HK-2 (cell line): ENCODE measurements at regions not wholly inside any gene's neighbourhood (a gene's known extent, or its start where the extent isn't known, plus 50 kb on each side); places are given as distances from the start of the nearest gene placed in this dataset.
"Not testable (repeated sequence)": the region's sequence is repeated elsewhere in the genome, so short reads cannot be mapped to it uniquely, and the experiment has no call there.

Source experiments
- DNase-seq: peaks from one replicate; pipeline ENCODE4 v3.0.0-alpha.2; 2018; ENCODE audit not compliant: unreplicated experiment

DNA sequence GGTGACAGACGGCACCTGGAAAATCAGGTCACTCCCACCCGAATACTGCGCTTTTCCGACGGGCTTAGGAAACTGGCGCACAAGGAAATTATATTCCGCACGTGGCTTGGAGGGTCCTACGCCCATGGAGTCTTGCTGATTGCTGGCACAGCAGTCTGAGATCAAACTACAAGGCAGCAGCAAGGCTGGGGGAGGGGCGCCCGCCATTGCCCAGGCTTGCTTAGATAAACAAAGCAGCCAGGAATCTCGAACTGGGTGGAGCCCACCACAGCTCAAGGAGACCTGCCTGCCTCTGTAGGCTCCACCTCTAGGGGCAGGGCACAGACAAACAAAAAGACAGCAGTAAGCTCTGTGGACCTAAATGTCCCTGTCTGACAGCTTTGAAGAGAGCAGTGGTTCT, 394.3 kb downstream of the PTH2R start:
- not testable (repeated sequence) for DNase-seq

DNA sequence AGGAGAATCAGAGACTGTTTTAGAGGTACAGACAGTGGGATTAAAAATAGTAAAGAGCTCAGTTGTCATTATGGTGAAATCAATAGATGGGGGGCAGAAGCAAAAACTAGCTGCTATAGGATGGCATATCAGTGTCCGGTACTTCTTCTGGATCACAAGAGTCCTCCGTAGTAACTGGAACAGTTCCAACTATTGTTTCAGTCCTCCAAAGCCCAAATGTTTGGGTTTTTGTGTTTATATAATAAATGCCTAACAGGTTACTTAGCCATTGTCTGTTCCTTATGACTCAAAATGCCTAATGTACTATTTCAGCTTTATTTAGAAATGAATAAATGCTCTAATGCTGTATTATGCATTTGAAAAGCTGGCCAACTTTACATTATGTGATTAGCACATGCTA, 401.2 kb downstream of the PTH2R start:
- DNase-seq = no peak

DNA sequence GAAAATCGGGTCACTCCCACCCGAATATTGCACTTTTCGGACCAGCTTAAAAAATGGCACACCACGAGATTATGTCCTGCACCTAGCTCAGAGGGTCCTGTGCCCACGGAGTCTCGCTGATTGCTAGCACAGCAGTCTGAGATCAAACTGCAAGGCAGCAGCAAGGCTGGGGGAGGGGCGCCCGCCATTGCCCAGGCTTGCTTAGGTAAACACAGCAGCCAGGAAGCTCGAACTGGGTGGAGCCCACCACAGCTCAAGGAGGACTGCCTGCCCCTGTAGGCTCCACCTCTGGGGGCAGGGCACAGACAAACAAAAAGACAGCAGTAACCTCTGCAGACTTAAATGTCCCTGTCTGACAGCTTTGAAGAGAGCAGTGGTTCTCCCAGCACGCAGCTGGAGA, 405.3 kb downstream of the PTH2R start:
- DNase-seq = not testable (repeated sequence)

GRCh38 chr2:208819190-208819589, 412.6 kb downstream of the PTH2R start:
- DNase-seq = no peak

- DNase-seq = no peak
These were observed 413.6 kb downstream of the PTH2R start for GRCh38 chr2:208820014-208820688.

DNA sequence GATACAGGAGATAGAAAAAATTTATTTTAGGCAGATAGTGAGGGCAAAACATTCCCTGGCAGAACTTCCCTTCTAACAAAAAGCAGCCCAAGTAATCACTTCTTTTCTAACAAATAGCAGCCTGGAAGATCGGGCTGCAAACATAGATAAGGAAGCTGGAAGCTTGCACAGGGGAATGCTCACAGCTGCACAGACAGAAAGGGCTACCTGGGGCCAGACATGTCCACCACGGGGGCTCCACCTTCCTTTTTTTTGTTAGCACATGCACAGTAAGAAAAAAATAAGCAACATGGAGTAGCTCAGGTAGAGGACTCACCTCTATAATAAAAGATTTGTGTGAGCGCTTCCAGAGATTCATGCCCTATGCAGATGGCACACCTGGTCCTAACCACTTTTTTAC, 420.5 kb downstream of the PTH2R start:
- no peak for DNase-seq

DNA sequence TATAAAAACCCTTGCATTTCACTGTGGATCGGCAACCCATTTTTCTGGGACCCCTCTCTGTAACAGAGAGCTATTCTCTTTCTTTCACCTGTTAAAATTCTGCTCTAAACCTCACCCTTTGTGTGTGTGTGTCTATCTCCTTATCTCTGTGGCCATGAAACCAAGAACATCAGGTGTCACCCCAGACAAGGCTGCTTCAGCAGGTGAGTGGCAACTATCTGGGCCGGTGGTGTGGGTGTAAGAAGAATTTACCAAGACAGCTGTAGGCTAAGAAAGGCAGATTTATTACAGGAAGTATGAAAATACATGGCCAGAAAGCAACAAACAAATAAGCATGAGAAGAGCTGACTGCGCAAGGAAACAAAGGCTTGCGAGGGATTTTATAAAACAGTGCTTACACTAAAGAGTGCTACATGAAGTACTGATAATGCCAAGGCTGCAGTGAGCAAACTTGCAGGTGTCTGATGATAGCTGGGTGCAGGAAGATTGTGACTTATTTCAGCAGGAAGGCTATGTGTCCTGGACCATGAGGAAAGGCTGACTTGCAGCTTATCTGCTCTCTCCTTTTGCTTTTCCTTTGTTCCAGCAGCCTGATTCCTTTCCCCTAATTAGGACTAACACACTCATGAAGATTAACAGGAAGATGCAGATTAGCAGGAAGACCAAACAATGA, 421.1 kb downstream of the PTH2R start:
- no peak for DNase-seq

DNA sequence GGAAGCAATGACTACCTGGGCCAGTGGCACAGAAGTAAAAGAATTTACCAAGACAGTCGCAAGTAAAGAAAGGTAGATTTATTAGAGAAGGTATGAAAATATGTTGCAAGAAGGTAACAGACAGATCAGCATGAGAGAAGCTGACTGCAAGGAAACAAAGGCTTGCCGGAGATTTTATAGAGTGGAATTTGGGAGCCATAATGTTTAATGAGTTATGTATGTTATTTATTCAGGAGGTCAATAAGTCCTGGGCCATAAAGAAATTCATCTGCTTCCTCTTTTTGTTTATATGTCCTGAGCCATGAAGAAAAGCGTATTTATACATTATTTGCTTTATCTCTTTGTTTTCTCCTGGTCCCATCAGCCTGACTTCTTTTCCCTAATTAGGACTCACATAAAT, 423.6 kb downstream of the PTH2R start:
- DNase-seq = no peak

DNA sequence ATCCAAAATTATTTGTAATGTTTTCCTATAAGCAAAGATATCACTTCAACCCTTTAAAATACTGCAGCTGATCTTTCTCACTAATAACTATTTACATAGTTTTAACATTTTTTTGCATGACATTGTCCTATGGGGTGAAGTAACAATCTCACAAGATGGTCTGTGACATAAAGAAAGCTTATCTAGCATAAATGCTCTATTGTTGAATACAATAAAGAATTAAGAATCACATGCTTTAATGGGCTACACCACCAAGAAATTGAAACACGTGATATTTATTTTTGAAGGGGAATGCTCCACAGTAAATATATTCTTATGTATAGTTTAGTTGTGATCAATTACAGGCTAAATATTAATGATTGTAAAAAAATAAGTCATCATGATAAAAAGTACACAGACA, 441.1 kb downstream of the PTH2R start:
- DNase-seq = no peak

GRCh38 chr2:208854717-208855116, 448.1 kb downstream of the PTH2R start:
- DNase-seq = no peak

- DNase-seq = no peak
These were observed 460.8 kb downstream of the PTH2R start for GRCh38 chr2:208867374-208867773.

- DNase-seq = no peak
These were observed 466.0 kb downstream of the PTH2R start for GRCh38 chr2:208872591-208872990.

DNA sequence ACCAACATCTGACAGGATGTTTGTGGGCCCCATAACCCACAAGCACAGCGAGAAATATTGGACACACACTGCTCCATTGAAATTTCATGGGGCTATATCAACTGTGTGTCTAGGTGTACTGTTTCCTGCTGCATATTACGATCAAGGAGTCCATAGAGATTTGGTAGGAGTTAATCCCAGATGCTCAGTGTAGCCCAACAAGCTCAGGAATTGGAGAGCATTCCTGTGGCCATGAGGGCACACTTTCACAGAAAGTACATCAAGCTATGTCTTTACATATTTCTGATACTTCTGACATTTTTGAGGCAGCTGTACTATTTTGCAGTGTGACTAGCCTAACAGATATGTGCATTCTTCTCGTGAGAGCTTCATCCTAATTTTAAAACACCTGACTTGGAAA, 473.1 kb downstream of the PTH2R start:
- no peak for DNase-seq

DNA sequence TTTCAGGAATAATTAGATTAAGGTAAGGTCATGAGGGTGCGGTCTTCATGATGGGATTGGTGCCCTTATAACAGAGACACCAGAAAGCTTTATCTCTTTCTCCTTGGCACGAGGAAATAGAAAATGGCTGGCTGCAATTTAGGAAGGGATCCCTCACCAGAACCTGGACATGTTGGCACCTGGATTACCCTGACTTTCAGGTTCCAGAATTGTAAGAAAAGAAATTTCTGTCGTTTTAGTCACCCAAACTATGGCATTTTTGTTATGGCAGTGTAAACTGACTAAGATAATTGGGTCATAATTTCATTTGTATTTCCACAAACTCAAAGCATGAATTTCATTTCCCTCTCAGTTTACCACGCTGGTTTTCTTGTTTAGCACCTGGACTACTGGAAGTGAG, 473.6 kb downstream of the PTH2R start:
- no peak for DNase-seq

GRCh38 chr2:208890486-208890885, 483.9 kb downstream of the PTH2R start:
- DNase-seq = no peak

DNA sequence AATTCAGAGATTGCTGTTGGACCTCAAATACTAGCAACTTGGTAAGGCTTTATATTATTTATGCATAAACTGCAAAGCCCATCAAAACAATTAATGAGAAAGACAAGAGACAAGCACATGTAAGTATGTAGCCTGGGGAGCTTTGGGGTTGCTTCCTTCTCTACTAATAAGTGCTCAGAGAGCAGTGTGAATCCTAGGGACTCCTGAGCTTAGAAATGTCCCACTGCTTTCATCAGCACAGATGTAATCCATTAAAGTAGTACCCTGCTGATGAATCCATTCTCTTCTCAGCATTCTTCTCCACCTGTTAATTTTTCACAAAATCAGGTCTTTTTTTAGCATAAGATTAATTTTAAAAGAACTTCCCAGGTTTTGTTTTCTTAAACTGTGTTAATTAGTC, 485.6 kb downstream of the PTH2R start:
- DNase-seq = no peak

DNA sequence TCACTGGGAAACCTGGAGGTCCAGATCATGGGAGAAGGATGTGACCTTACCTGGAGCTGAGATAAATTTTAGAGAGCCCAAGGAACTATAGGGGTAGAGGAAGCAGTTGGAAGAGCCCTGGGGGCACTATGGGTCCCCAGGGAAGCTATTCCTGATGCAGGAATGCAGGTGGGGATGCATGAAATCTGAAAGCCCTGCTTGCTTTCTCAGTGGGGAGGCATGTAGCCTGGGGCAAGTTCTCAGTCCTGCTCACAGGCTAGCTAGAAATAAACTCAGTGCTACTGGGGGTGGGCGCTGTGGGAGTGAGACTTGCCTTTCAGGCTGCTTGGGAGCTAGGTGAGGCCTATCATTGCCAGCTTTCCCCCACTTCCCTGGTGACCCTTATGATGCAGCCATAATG, 499.7 kb downstream of the PTH2R start:
- no peak for DNase-seq

DNA sequence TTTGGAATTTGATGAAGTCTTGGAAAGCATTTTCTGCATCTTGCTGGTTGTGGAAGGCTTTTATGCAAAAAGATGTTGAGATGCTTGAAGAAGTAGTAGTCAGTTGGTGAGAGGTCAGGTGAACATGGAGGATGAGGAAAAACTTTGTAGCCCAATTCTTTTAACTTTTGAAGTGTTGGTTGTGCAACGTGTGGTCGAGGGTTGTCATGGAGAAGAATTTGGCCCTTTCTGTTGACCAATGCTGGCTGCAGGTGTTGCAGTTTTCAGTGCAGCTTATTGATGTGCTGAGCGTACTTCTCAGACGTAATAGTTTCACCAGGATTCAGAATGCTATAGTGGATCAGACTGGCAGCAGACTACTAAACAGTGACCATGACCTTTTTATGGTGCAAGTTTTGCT, 508.4 kb upstream of the MAP2 start:
- no peak for DNase-seq

DNA sequence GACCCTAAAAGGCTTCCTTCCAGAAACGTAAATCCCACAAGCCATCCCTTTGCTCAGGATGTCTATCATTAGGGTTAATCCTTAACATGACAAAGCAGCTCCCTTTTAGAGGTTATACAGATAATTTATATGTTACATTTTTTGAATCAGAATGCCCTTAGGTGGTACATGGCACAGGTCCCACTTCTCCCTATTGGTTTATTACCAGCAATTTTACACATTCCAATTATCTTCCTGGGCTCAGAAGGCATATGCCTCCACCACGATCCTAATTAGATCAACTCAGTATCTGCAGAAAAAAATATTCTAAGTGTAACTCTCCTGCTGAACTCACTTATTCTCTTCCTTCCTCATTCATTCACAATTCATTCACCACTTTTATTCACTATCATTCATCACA, 507.0 kb upstream of the MAP2 start:
- no peak for DNase-seq

DNA sequence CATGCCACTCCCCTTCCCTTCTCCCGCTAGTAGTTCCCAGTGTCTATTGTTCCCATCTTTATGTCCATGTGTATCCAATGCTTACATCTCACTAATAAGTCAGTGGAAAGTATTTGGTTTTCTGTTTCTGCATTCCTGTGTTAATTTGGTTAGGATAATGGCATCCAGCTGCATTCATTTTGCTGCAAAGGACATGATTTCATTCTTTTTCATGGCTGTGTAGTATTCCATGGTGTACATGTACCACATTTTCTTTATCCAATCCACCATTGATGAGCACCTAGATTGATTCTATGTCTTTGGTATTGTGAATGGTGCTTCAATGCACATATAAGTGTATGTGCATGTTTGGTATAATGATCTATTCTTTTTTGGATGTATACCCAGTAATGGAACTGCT, 502.5 kb upstream of the MAP2 start:
- DNase-seq = not testable (repeated sequence)

DNA sequence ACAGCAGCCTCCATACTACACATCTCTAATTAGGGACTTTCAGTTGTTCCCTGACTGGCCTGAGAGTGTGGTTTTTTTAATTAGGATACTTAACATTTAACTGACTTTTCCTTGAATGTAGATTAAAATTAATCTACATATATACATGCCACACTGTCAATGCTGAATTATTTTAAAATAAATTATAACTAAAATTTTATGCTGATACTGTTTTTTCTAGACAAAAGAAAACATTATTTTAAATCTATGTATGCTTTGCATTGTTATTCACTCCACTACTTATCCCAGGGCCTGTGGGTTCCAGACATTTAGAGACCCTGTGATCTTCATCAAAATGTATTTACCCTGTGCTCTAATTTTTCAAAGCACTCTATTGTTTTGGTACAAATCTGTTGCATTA, 496.0 kb upstream of the MAP2 start:
- no peak for DNase-seq

DNA sequence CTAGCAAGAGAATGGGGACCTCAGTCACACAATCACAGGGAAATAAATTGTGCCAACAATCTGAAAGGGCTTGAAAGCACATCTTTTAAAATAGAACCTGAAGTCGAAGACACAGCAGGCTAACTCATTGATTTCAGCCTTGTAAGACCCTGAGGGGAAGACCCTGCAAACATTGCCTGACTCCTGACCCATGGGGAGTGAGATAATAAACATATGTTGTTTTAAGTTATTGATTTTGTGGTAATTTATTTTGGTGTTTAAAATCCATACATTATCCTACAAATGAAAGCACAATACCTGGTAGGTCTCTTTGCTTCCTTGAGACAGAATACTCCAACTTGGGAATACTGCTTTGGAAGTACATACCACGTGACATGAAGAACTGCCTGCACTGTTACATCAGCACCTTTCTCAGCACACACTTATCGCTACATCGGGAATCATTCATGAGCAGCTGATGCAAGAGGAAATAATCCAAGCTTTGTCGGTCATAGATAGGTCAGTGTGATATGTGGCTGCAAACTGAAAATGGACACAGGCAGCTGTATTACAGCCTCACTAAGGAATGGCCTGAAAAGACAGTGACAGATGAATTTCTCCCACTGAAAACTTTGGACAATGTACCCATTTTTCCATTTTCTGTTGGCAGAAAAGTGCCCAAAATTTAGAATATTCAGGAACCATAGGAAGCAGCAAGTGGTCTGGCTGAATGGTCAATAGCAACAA, 494.5 kb upstream of the MAP2 start:
- no peak for DNase-seq

GRCh38 chr2:208929894-208930427, 493.9 kb upstream of the MAP2 start:
- no peak for DNase-seq
